Occipital lobe (tissue), 1 donor: ENCODE measurements at regions not wholly inside any gene's neighbourhood (a gene's known extent, or its start where the extent isn't known, plus 50 kb on each side); places are given as distances from the start of the nearest gene placed in this dataset.
"Not testable (repeated sequence)": the region's sequence is repeated elsewhere in the genome, so short reads cannot be mapped to it uniquely, and the experiment has no call there.

Experiments
- DNase-seq: peaks from one replicate; lab custom pipeline; 2025; lab: John Stamatoyannopoulos, UW

DNA sequence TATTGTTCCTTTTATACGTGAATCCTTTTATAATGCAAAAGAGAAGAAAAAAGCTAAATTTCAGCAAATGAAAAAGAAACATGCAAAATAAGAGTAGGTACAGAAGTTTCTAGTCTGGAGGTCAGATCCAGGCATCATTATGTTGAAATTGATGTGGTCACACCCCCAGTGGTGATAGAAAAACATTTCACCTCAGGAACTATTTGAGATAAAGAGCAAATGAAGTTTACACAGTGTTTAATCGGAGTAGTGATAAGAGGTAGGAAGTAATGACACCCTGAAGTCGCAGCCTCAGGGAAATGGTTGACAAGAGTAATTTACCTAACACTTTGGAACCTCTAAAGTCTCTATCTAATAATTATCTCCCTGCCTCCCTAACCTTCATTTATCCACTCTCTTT, 536.0 kb upstream of the STEAP1 start:
- DNase-seq: no peak

DNA sequence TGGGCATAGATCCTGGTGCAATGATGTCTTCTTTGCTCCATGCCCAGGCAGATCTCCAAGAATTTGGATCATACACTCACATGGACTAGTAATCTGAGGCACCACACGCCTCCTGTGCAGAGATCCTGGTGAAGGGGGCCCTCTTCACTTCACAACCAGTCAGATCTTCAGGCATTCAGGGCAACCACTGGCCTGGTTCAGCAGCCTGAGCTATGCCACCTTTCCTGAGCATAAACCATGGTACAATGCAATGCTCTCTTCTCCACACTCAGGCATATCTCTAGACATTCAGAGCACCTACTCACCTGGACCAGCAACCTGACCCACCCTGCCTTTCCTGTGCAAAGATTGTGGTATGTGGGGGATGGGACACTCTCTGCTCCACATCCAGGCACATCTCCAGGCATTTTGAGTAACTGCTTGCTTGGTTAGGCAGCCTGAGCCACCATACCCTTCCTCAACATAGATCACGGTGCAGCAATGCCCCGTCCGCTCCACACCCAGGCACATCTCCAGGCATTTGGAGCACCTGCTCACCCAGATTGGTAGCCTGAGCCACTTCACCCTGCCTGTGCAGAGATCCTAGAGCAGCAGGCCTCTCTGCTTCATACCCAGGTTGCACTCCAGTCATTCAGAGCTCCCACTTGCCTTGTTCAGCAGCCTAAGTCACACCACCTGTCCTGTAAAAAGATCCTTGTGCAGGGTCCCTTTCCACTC, 532.2 kb upstream of the STEAP1 start:
- DNase-seq: no peak

DNA sequence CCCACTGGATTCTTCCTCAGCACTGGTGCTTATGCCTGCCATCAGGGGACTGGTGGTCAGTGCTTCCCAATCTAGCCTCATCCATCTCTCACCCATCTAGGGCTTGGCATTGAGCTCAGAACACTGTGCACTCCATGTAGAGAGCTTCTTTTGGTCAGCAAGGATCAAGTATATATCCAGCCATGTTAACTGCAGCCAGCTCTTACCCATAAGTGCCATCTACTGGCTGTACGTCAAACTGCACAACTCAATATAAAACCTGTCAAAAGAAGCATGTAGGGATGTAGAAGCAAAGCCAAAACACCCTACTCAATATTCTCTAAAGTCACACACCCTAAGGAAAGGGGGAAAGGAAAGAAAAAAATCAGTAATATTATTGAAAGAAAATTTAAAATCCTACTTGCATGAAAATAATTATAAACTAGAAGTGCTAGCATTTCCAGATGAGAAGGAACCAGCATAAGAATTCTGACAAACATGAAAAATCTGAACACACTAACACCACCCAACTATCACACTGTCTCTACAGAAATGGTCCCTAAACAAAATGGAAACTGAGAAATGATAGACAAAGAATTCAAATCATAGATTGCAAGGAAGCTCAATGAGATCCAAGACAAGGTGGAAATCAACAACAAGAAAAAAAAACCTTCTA, 531.1 kb upstream of the STEAP1 start:
- DNase-seq: no peak

DNA sequence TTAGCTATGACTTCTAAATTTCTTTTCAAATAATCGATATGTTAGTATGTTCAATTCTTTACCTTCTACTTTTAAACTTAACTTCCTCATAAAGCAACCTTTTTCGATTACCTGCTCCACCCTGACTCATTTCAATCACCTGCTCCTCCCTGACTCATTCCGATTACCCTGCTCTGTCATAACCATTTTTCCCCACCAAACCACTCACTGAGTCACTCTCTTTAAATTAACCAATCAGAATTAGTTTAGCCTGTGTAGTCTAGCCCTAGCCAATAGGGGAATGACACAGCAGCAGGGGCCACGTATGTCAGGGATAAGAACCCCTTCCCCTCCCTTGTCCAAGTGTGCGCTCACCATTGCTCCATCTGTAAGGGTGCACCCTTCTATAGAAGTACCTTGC, 530.1 kb upstream of the STEAP1 start:
- DNase-seq: not testable (repeated sequence)

DNA sequence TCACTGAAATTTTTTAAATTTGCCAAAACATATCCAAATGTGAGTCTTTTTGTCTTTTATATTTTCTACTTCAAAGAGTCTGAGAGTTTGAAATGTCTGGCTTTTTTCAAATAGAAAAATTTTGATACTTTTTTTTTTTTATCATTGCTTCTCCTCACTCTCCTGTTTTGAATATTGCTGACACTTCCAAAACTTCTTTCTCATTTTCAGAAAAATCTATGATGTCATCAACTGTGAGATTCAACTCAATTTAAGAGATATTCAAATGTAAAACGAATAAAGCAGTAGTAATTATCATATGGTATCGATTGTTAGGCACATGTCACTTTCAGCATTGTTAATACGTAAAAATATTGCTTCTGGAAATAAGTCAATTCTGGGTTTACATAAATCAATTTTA, 505.8 kb upstream of the STEAP1 start:
- no peak for DNase-seq

DNA sequence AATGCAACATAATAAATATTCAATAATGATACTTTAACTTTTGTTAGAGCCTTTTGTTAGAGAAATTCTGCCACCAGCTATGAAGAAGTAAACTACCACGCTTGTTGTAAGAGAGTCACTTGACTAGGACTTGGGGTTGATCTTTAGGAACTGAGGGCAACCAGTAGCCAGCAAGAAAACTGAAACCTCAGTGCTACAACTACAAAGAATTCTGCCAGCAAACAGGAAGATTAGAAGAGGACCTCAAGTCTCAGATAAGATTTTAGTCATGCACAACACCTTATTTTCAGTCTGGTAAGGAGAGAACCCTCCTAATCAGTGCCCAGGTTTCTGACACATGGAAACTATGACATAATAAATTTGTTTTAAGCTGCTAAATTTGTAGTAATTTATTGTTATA, 498.3 kb upstream of the STEAP1 start:
- DNase-seq: no peak

DNA sequence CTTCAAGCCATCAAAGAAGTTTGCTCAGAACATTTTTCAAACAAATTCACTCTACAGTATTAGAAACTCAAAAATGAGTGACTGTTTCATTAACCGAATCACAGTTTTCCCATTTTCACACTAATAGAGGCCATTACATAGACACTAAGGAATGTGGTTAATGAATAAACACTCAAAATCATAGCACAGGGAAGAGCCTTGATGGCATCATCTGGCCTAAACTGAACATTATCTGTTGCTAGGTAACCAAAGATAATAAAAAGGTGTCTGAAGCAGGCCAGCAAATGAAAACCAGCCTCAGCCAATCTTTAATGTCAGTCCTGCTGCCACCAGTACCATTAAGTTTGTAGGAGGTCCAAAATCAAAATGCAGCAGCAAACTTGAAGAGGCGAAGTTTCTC, 492.4 kb upstream of the STEAP1 start:
- DNase-seq: no peak

DNA sequence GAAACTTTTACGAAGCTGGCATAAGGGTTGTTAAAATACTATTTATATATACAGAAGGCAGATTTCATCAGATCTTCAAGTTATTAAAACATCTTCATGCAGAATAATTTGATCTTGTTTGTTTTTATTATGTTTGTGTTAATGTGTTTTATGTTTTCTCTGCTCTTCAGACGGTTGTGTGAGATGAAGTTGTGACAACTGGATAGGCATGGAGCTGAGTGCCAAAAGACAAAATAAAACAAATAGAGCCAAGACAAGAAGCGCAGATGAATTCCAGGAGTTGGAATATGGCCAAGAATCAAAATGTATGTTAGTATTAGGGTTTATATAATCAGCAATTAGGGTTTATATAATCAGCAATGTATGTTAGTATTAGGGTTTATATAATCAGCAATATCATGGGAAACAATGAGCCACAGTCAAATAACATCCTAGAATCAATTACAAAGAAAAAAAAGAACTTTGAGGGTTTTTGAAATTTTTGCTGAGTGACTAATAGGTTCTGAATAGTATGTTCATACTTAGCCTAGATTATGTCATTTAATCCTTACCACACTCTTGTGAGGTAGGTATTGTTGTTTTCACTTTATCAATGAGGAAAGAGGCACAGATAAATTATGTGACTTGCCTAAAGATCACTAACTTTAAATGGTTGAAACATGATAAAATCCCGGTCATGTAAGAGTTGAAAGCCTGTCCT, 488.0 kb upstream of the STEAP1 start:
- no peak for DNase-seq

DNA sequence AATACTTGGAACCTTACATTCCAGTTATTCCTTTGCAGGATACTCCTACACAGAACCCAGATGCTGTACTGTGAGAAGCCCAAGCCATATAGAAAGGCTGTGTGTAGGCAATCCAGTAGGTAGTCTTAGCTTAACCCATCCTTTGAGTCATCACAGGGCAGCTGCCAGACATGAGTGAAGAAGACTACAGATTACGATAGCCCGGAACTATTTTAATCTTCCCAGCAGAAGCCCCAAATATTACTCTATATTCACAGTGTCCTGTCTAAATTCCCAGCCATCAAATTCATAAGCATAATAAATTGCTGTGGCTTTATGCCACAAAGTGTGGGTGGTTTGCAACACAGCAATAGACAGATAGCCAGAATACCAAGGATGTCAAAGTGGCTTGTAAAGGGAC, 474.1 kb upstream of the STEAP1 start:
- no peak for DNase-seq

DNA sequence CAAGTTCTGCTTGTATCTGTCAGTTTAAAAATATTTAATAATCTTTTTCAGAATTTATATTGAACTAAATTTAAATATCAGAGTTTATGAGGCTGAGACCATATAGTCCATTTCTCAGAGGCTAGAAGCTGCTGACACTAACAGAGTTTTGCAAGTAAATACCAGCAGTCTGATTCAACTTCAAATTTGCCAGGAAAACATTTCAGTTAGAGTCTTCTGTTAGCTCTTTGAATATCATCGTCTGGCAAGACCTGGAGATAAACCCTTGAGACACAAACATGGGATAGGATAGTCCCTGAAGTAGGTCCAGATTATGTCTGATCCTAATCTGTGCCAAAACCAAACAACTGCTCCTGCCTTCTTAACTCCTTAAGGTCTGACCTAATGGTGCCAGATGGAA, 472.8 kb upstream of the STEAP1 start:
- no peak for DNase-seq

DNA sequence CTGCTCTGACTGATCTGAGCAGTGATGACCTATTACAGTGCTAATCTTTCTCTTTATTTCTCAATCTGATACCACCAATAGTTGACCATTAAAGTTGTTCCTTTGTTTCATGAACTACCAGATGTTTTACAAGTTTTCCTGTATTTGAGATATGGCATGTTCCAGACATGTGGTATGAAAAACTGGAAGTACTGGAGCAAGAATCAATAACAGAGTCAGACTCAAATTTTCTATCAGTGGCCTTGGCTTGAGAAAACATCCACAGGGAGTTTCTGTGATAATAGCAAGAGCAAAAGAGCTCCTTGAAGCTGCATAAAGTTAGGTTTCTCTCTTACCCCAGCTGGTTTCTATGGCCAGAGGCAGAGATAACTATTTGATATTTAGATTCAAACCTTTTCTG, 469.0 kb upstream of the STEAP1 start:
- no peak for DNase-seq

DNA sequence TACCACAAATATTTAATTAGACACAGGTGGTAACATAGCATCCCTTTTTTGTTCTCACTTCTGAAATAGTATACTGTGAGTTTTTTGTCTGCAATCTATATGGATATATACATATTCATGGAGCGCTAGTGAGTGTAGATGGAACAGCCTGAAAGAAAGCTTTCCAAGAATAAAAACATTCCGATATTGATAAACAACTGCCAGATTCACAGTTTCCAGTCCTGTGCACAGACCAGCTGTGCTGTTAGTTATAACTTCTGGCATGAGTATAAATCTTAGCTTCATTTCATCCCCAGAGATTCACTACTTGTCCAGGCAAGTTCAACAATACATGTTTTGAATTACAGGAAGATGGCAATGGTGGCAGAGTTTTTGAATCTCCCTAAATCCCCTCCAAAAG, 467.1 kb upstream of the STEAP1 start:
- DNase-seq: no peak

DNA sequence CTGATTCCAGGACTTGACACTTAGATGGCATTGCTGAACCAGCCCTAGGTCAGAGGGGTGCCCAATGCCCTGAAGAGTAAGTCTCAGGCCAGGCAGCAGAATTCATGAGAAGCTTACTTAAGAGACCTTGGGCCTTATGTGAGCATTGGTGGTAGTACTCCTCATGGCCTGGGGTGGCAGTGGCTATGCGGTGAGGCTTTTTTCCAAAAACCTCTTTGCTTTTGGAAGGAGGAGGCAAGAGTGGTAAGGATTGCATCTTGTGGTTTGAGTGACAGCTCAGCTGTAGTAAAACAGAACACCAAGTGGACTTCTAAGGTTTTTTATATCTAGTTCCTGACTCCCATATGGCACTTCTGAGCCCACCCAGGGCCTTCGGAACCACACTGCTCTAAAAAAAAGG, 459.0 kb upstream of the STEAP1 start:
- DNase-seq: no peak

DNA sequence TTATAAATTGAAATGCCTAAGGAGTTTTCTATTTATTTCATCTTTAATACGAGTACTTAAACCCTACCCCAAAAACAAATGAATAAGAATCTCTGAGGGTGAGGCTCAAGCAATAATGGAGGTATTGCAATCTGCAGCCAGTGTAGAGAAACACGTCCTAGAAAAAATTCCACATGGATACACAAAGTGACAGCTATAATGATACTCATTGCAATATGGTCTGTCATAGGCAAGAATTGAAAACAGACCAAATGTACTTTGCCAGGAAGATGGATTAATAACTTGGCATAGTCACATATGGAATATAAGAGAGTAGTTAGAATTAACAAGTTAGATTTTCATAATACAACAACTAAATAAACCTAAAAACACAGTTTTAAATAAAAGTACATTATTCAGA, 440.1 kb upstream of the STEAP1 start:
- DNase-seq: no peak

DNA sequence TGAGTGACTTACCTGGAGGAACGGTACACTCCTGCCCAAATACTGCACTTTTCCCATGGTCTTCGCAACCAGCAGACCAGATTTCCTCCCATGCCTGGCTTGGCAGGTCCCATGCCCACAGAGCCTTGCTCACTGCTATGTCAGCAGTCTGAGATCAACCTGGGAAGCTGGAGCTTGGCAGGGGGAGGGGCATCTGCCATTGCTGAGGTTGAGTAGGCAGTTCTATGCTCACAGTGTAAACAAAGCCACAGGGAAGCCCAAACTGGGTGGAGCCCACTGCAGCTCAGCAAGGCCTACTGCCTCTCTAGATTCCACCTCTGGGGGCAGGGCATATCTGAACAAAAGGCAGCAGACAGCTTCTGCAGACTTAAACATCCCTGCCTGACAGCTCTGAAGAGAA, 435.3 kb upstream of the STEAP1 start:
- DNase-seq: not testable (repeated sequence)

DNA sequence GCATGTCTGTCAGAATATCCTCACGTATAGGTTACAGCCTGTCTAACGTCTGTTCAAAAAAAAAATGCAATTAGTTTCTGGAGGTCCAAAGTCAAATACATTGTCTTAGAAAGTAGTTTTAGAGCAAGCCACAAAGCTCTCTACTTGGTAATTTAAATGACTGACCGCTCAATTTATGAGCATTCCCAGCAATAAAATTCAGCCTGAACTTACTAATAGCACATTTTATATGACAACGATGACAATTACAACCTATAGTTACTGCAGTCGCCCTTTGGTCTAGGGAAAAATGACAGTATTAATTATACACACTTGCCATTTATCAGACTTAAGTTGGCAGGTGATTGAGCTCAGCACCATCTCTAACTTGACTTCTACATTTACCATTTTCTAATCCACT, 425.8 kb upstream of the STEAP1 start:
- no peak for DNase-seq

DNA sequence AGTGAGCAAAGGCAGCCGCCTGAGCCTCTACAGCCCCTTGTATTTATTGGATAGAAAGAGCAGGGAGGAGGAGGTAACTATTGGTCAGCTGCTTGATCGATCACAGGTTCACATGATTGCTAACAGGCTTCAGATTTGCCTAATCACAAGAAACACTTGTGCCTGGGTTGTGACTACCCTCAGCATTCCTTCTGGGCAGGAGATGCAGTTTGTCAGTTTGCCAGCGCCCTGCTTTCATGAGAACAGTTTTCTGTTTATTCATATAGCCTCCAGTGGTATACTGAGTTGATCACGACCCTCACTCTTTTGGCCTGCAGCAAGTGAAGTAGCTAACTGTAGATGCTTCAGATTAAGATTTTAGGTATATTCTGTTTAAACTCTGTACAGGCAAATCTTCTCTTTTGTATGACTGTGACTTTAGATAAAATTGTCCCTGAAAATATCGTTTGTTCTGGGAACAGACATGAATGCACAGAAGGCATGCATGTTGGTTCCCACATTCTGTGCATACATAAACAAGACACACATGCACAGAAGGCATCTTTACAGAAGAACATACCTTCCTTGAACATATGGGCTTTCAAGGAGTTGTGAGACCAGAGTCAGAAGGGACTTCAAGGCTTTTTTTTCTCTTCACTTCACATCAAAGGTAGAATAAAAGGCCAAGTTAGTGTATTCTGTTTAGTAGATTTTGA, 422.4 kb upstream of the STEAP1 start:
- DNase-seq: no peak

DNA sequence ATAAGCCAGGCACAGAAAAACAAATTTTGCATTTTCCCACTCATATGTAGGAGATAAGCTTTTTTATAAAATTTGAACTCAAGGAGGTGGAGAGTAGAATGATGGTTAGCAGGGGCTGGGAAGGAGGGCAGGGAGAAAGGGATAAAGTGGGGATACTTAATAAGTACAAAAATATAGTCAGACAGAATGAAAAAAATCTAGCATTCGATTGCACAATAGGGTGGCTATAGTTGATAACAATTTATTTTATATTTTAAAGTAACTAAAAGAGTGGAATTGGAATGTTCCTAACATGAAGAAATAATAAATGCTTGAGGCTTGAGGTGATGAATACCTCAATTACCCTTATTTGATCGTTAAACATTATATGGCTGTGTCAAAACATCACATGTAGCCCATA, 415.7 kb upstream of the STEAP1 start:
- DNase-seq: no peak

DNA sequence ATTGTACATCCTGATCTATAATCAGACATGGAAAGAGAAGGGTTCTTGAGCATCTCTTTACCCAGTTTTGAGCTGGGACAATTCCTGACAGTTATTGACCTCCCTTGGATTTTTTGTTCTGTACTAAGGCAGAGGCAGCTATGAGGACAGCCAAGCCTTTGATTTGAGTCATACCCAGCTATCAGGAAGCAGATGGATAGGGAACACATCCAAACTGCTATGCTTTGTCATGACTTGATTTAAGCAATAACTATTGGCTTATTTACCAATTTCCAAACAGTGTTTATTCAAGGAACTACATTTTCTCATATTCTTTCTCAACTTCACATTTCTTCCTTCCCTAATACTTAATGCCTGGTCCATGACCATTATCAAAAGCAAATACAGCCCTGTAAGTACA, 396.4 kb upstream of the STEAP1 start:
- no peak for DNase-seq

DNA sequence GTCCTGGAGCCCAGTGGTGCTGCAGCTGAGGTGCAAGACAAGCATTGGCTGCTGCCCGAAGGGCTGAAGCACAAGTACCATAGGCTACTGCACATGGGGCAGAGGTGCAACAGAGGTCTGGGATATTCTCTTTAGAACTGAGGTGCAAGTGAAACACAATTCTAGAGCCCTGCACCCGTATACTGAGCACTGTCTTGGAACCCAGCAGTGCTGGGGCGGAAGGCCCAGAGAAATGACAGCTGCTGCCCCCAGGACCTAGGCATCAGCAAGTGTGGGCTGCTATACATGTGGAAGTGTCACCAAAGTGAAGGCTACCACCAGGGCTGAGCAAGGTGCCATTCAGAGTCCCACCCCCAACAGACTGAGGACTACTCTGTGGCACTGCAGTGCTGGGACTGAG, 393.6 kb upstream of the STEAP1 start:
- no peak for DNase-seq

DNA sequence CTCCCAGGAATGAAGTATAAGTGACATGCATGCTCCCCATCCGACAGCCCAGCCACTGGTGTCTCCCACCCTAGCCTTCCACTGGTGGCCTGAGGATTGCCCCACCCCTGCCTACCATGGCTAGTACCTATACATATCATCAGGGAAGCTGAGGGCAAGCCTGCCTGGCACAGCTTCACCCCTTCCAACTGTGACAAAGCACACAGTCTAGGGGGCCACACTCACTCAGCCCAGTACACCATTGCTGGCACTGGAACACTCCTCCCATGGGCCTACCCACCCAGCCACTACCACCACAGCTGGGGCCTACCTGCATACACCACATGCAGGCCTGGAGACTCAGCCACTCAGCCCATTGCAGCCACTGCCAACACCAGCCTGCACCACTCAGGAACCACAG, 393.1 kb upstream of the STEAP1 start:
- no peak for DNase-seq

DNA sequence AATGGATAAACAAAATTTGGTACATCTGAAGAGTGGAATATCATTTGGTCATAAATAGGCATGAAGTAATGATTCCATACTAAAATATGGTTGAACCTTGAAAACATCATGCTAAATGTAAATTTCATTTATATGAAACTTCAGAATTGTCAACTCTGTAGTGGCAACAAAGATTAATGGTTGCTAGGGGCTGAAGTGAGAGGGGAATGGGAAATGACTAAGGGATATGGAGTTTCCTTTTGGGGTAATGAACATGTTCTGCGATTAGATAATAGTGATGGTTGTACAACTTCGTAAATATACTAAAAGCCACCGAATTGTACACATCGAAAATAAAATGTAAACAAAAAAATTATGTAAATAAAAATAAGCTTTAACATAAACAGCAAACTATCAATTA, 384.1 kb upstream of the STEAP1 start:
- DNase-seq: no peak
